DOHH2 (cell line): ENCODE measurements at regions not wholly inside any gene's neighbourhood (a gene's known extent, or its start where the extent isn't known, plus 50 kb on each side); places are given as distances from the start of the nearest gene placed in this dataset.

Experiments
- CTCF ChIP-seq: fragments of 200-600 bp; sonication (generic); IDR thresholded peaks from one replicate; pipeline ENCODE4 v1.5.1; 2014; ENCODE audit warnings: antibody characterized with exemption, mild to moderate bottlenecking, low read depth, low read length; ENCODE audit not compliant: poor library complexity, severe bottlenecking
- EZH2phosphoT487 ChIP-seq: fragments of 200-600 bp; sonication (generic); IDR thresholded peaks from 2 replicates; pipeline ENCODE4 v1.6.1; 2017; ENCODE audit warnings: borderline replicate concordance, mild to moderate bottlenecking, antibody characterized with exemption, low read length, moderate library complexity, mixed read lengths

GRCh38 chr3:24899373-24899772 is 404.7 kb upstream of the THRB start:
- no peak for TF ChIP-seq CTCF
- TF ChIP-seq EZH2phosphoT487: no peak
